MCF 10A (cell line): ENCODE measurements at regions not wholly inside any gene's neighbourhood (a gene's known extent, or its start where the extent isn't known, plus 50 kb on each side); places are given as distances from the start of the nearest gene placed in this dataset.

Experiments used
- BruUV-seq: library from RNA; stranded (reverse); fragments of 400-500 nt; replicated peaks from 2 replicates; lab custom pipeline; 2021; lab: Mats Ljungman, UMichigan
- CTCF ChIA-PET: fragments of 300-600 bp; sonication (Branson Sonifier 250); formaldehyde crosslinking; extraction: SDS; loops from one replicate; lab custom pipeline; 2021; ENCODE audit warnings: antibody characterized with exemption, inconsistent platforms; lab: Yijun Ruan, JAX
- POLR2A ChIA-PET: fragments of 300-600, 350-650 bp; sonication (Branson Sonifier 250); formaldehyde crosslinking; extraction: SDS; loops from one replicate; lab custom pipeline; 2020; ENCODE audit warnings: antibody characterized with exemption, inconsistent platforms; lab: Yijun Ruan, JAX
- DNase-seq: peaks from one replicate; pipeline ENCODE4 v3.0.0-alpha.2; 2018; ENCODE audit not compliant: unreplicated experiment
- H3K27ac Mint-ChIP-seq: one replicate; pipeline ENCODE4 v1.8.0; 2022; ENCODE audit warnings: mild to moderate bottlenecking, low read depth, mixed read lengths; ENCODE audit not compliant: unreplicated experiment
- H3K27me3 Mint-ChIP-seq: one replicate; pipeline ENCODE4 v1.8.0; 2022; ENCODE audit warnings: mixed read lengths; ENCODE audit not compliant: insufficient read depth, unreplicated experiment
- H3K36me3 Mint-ChIP-seq: one replicate; pipeline ENCODE4 v1.8.0; 2022; ENCODE audit warnings: mild to moderate bottlenecking, moderate library complexity, mixed read lengths; ENCODE audit not compliant: insufficient read depth, unreplicated experiment
- H3K4me1 Mint-ChIP-seq: one replicate; pipeline ENCODE4 v1.8.0; 2022; ENCODE audit warnings: mixed read lengths; ENCODE audit not compliant: insufficient read depth, unreplicated experiment
- H3K4me3 Mint-ChIP-seq: one replicate; pipeline ENCODE4 v1.8.0; 2022; ENCODE audit warnings: mild to moderate bottlenecking, moderate library complexity, mixed read lengths; ENCODE audit not compliant: unreplicated experiment
- H3K9me3 Mint-ChIP-seq: one replicate; pipeline ENCODE4 v1.8.0; 2022; ENCODE audit warnings: mixed read lengths; ENCODE audit not compliant: unreplicated experiment
- intact Hi-C: fragments of 100-400 bp; cut with micrococcal nuclease; formaldehyde crosslinking; loops from 2 replicates; pipeline ENCODE4 v1.14.1; 2022
- TF ChIP-seq, protein P1 (sequence below): fragments of 200-600 bp; IDR thresholded peaks from one replicate; pipeline ENCODE4 v1.8.0; 2022; ENCODE audit warnings: antibody characterized with exemption, mild to moderate bottlenecking; ENCODE audit not compliant: unreplicated experiment

DNA sequence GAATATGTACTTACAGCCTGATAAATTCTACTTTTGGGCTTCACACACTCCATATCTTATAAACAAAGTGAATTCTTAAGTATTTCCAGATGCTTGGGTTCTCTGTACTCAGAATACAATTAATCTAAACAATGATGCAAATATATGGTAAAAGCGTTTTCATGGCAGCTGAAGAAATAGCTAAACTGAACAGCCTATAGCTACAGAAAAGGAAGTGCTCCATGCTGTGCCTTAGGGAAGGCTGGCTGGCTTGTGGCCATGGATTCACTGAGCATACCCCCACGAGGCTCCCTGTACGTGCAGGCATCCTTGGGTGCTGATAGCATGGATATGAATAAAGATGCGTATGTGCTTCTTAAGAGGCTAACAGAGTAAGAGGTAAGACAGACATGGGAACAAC is 264.0 kb downstream of the KLF13 start:
- no peaks in the 10 kb centered on the region for H3K9me3 Mint-ChIP-seq
- DNase-seq = no peak
- no peaks in the 10 kb centered on the region for H3K36me3 Mint-ChIP-seq

DNA sequence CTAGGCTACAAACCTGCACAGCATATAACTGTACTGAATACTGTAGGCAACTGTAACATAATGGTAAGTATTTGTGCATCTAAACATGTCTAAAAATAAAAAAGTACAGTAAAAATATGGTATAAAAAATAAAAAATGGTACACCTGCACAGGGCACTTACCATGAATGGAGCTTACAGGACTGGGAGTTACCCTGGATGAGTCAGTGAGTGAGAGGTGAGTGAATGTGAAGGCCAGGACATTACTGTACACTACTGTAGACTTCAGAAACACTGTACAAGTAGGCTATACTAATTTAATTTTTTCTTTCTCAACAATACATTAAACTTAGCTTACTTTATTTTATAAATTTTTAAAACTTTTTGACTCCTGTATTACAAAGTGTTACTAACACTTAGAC is 265.3 kb downstream of the KLF13 start:
- H3K4me3 Mint-ChIP-seq = no peak overlapping the region
- intact Hi-C loops = no loop called here
- no peaks in the 10 kb centered on the region for H3K27me3 Mint-ChIP-seq
- no peaks in the 10 kb centered on the region for H3K36me3 Mint-ChIP-seq
- no peak for DNase-seq
- peaks cover 2% of the 10 kb centered on the region for H3K4me1 Mint-ChIP-seq
- TF ChIP-seq, protein P1, sequence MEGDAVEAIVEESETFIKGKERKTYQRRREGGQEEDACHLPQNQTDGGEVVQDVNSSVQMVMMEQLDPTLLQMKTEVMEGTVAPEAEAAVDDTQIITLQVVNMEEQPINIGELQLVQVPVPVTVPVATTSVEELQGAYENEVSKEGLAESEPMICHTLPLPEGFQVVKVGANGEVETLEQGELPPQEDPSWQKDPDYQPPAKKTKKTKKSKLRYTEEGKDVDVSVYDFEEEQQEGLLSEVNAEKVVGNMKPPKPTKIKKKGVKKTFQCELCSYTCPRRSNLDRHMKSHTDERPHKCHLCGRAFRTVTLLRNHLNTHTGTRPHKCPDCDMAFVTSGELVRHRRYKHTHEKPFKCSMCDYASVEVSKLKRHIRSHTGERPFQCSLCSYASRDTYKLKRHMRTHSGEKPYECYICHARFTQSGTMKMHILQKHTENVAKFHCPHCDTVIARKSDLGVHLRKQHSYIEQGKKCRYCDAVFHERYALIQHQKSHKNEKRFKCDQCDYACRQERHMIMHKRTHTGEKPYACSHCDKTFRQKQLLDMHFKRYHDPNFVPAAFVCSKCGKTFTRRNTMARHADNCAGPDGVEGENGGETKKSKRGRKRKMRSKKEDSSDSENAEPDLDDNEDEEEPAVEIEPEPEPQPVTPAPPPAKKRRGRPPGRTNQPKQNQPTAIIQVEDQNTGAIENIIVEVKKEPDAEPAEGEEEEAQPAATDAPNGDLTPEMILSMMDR = no peak
- no peak overlapping the region for H3K27ac Mint-ChIP-seq
- ChIA-PET CTCF (interaction anchor here (1.7 kb wide), 1 partner anchor 14 kb away, joined by 5 read pairs; no protein-coding TSS in a partner anchor), POLR2A (interaction anchor here (1.9 kb wide), 1 partner anchor 14 kb away, joined by 10 read pairs; no protein-coding TSS in a partner anchor)
- no TSS peak for BruUV-seq
- no peaks in the 10 kb centered on the region for H3K9me3 Mint-ChIP-seq

More for the DNA sequence above, 264.0 kb downstream of the KLF13 start:
- ChIA-PET CTCF (interaction anchor here (1.0 to 1.7 kb wide), 2 partner anchors 15 to 16 kb away, joined by 3 to 5 read pairs; no protein-coding TSS in a partner anchor), POLR2A (interaction anchor here (0.6 kb wide), 1 partner anchor 8 kb away, joined by 3 read pairs; no protein-coding TSS in a partner anchor)
- no TSS peak for BruUV-seq
- TF ChIP-seq, protein P1 = no peak
- Mint-ChIP-seq H3K4me3 (no peak overlapping the region), H3K27me3 (no peaks in the 10 kb centered on the region), H3K4me1 (peaks cover 7% of the 10 kb centered on the region), H3K27ac (no peak overlapping the region)
- intact Hi-C loops = no loop called here

DNA sequence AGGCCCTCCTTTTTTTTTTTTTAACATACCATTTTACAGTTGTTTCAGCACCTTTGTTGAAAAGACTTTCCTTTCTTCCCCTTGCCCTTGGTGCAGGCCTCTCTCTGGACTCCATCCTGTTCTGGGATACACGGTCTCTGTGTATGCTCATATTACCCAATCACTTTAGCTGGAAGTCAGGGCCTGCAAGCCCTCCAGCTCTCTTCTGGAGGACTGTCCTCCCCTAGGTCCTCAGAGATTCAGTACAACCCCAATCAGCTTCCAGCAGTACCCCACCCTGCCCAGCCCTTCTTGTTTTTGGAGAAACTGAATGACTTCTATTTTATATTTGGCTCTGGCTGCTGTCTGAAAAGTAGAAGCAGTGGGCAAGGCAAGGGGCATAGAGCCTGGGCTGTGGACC is 270.8 kb downstream of the KLF13 start:
- TF ChIP-seq, protein P1 = no peak
- no peak overlapping the region for H3K4me3 Mint-ChIP-seq

DNA sequence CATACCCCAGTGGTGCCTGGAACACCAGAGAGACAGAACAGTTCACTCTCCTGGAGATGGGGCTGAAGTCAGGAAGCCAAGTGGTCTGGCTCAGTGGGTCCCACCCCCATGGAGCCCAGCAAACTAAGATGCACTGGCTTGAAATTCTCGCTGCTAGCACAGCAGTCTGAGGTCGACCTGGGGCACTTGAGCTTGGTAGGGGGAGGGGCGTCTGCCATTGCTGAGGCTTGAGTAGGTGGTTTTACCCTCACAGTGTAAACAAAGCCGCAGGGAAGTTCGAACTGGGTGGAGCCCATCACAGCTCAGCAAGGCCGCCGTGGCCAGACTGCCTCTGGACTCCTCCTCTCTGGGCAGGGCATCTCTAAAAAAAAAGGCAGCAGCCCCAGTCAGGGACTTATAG is 272.0 kb downstream of the KLF13 start:
- H3K36me3 Mint-ChIP-seq = no peaks in the 10 kb centered on the region
- BruUV-seq = no TSS peak
- H3K27me3 Mint-ChIP-seq = no peaks in the 10 kb centered on the region
- no peak overlapping the region for H3K4me3 Mint-ChIP-seq
- POLR2A ChIA-PET = interaction anchor here (0.7 kb wide), 1 partner anchor 8 kb away, joined by 3 read pairs; no protein-coding TSS in a partner anchor
- H3K27ac Mint-ChIP-seq = no peak overlapping the region
- TF ChIP-seq, protein P1 = no peak
- H3K4me1 Mint-ChIP-seq = no peaks in the 10 kb centered on the region
- intact Hi-C loops = no loop called here
- CTCF ChIA-PET = no interaction called here
- no peaks in the 10 kb centered on the region for H3K9me3 Mint-ChIP-seq
- DNase-seq = peak; percentile 11

More for the DNA sequence above, 270.8 kb downstream of the KLF13 start:
- Mint-ChIP-seq H3K9me3 (no peaks in the 10 kb centered on the region), H3K27ac (no peak overlapping the region), H3K27me3 (no peaks in the 10 kb centered on the region), H3K36me3 (no peaks in the 10 kb centered on the region), H3K4me1 (no peaks in the 10 kb centered on the region)
- CTCF ChIA-PET = no interaction called here
- intact Hi-C loops = no loop called here
- DNase-seq = no peak
- no TSS peak for BruUV-seq
- POLR2A ChIA-PET = no interaction called here
